ENCODE measurements at regions not wholly inside any gene's neighbourhood (a gene's known extent, or its start where the extent isn't known, plus 50 kb on each side); places are given as distances from the start of the nearest gene placed in this dataset.
"Not testable (repeated sequence)": the region's sequence is repeated elsewhere in the genome, so short reads cannot be mapped to it uniquely, and the experiment has no call there.

DNA sequence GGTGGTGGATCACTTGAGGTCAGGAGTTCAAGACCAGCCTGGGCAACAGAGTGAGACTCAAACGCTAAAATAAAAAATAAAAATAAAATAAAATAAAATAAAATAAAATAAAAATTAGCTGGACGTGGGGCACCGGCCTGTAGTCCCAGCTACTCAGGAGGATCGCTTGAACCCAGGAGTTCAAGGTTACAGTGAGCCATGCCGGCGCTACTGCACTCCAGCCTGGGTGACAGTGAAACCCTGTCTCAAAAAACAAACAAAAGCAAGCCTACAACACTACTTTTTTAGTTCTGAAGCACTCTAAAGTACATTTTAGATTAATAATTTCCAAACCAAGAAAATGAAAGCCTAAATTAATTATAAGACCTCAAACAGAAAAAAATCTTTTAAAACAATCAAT, 56.2 kb upstream of the ZSCAN2 start:
- intact Hi-C loops (cut with DNase I); H3K27me3 ChIP-seq; H3K9me3 ChIP-seq; H3K27ac ChIP-seq (replicated peaks in 1 of 4); H3K4me3 ChIP-seq; H3K4me1 ChIP-seq; DNase-seq (ENCODE audit: extremely low spot score): not testable (repeated sequence)
- 100% methylated on average over 6 of the region's 6 CpGs for WGBS
- peaks cover 10 to 28% (median 17%) of the 10 kb centered on the region in 4 donors for H3K36me3 ChIP-seq

GRCh38 chr15:84547150-84547549, 53.7 kb upstream of the ZSCAN2 start:
- DNase-seq (ENCODE audit: extremely low spot score); H3K9me3 ChIP-seq; intact Hi-C loops (cut with DNase I); H3K4me1 ChIP-seq; H3K27ac ChIP-seq (replicated peaks in 1 of 4); H3K27me3 ChIP-seq; H3K4me3 ChIP-seq: not testable (repeated sequence)
- H3K36me3 ChIP-seq: peaks cover 6 to 20% (median 8%) of the 10 kb centered on the region in 4 donors
- WGBS: 79% methylated on average over 2 of the region's 2 CpGs

DNA sequence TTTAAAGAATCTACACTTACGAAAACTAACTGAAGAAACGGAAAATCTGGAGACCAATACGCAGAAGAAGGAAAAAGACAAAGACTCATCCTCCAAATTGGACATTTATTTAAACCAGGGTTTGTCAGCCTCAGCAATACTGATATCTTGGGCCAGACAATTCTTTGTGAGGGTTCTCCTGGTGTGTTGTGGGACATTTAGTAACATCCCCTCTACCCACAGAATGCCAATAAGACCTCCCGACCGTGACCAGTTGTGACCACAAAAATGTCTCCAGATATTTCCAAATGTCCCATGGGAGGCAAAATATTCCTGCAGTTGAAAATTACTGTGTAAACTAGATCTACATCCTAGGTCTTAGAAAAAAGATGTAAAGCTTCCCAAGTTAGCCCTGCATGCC, 50.3 kb upstream of the ZSCAN2 start:
- WGBS: 87% methylated on average over 5 of the region's 5 CpGs
- H3K36me3 ChIP-seq: peaks cover 6 to 26% (median 11%) of the 10 kb centered on the region in 4 donors
- H3K9me3 ChIP-seq; DNase-seq (ENCODE audit: extremely low spot score); H3K27ac ChIP-seq (replicated peaks in 1 of 4); H3K4me1 ChIP-seq; intact Hi-C loops (cut with DNase I); H3K27me3 ChIP-seq; H3K4me3 ChIP-seq: not testable (repeated sequence)

Small RNA genes in the stretch of these regions (small RNA-seq; reads per million reads assigned to genes)
- 0 reads per million in 3 donors for gene AC048382.3
- 0 reads per million in 3 donors for gene CSPG4P5
- gene RF00017: 0 reads per million in 3 donors
- 0 reads per million in 3 donors for gene RN7SL417P
